PC-9 (cell line): ENCODE measurements at regions not wholly inside any gene's neighbourhood (a gene's known extent, or its start where the extent isn't known, plus 50 kb on each side); places are given as distances from the start of the nearest gene placed in this dataset.
"Not testable (repeated sequence)": the region's sequence is repeated elsewhere in the genome, so short reads cannot be mapped to it uniquely, and the experiment has no call there.

ENCODE experiments used
- BruUV-seq: library from RNA; stranded (reverse); fragments of 400-500 nt; replicated peaks from 2 replicates; lab custom pipeline; 2021; lab: Mats Ljungman, UMichigan
- CTCF ChIA-PET: fragments of 300-600 bp; sonication (Branson Sonifier 250); formaldehyde crosslinking; loops from one replicate; lab custom pipeline; 2022; ENCODE audit warnings: antibody characterized with exemption; lab: Charles Lee
- POLR2A ChIA-PET: fragments of 300-600 bp; sonication (Branson Sonifier 250); formaldehyde crosslinking; loops from one replicate; lab custom pipeline; 2022; ENCODE audit warnings: antibody characterized with exemption; ENCODE audit not compliant: unreplicated experiment; lab: Charles Lee
- DNase-seq, 2 experiments: peaks; one replicate each; pipeline versions ENCODE4 v3.0.0 to v3.0.0-alpha.2; 2015 to 2022; ENCODE audit warnings: mixed read lengths in 1 of 2
- H2AFZ ChIP-seq: fragments of 200-600 bp; sonication (generic); 2 replicates; pipeline ENCODE4 v1.8.1; 2017; ENCODE audit warnings: antibody characterized with exemption
- H3F3A ChIP-seq: fragments of 200-600 bp; sonication (generic); 2 replicates; pipeline ENCODE4 v1.8.1; 2017; ENCODE audit warnings: antibody characterized with exemption, mild to moderate bottlenecking, low read depth; ENCODE audit not compliant: insufficient read depth
- H3K27ac ChIP-seq: fragments of 200-600 bp; sonication (generic); 2 replicates; pipeline ENCODE4 v1.6.1; 2016; ENCODE audit warnings: mixed run types
- H3K27me3 ChIP-seq: fragments of 200-600 bp; sonication (generic); 2 replicates; pipeline ENCODE4 v1.6.1; 2016; ENCODE audit warnings: low read depth, mixed run types; ENCODE audit not compliant: insufficient read depth
- H3K36me3 ChIP-seq: fragments of 200-600 bp; sonication (generic); 2 replicates; pipeline ENCODE4 v1.6.1; 2016; ENCODE audit warnings: low read depth, mixed run types
- H3K4me1 ChIP-seq: fragments of 200-600 bp; sonication (generic); replicated peaks from 2 replicates; pipeline ENCODE4 v1.6.1; 2016; ENCODE audit warnings: mixed run types; ENCODE audit not compliant: insufficient read depth
- H3K4me2 ChIP-seq: fragments of 200-600 bp; sonication (generic); 2 replicates; pipeline ENCODE4 v1.6.1; 2017; ENCODE audit warnings: mixed run types
- H3K4me3 ChIP-seq: fragments of 200-600 bp; sonication (generic); 2 replicates; pipeline ENCODE4 v1.6.1; 2016; ENCODE audit warnings: mixed run types
- H3K79me2 ChIP-seq: fragments of 200-600 bp; sonication (generic); 2 replicates; pipeline ENCODE4 v1.6.1; 2017; ENCODE audit warnings: low read depth, mixed run types
- H3K9me2 ChIP-seq: fragments of 200-600 bp; sonication (generic); 2 replicates; pipeline ENCODE4 v1.8.1; 2017; ENCODE audit warnings: mild to moderate bottlenecking; ENCODE audit not compliant: insufficient read depth
- H3K9me3 ChIP-seq: fragments of 200-600 bp; sonication (generic); 2 replicates; pipeline ENCODE4 v1.8.1; 2016; ENCODE audit warnings: low read depth; ENCODE audit not compliant: insufficient read depth
- H4K20me1 ChIP-seq: fragments of 200-600 bp; sonication (generic); 2 replicates; pipeline ENCODE4 v1.8.1; 2017; ENCODE audit not compliant: insufficient read depth
- EZH2 ChIP-seq: fragments of 200-600 bp; sonication (generic); IDR thresholded peaks from 2 replicates; pipeline ENCODE4 v1.8.0; 2017; ENCODE audit warnings: antibody characterized with exemption, low read depth
- intact Hi-C: fragments of 100-400 bp; cut with micrococcal nuclease; formaldehyde crosslinking; loops from one replicate; pipeline ENCODE4 v1.10.0; 2022; ENCODE audit not compliant: unreplicated experiment
- TF ChIP-seq, protein P1 (sequence below): fragments of 200-600 bp; sonication (generic); conservative IDR thresholded peaks from 2 replicates; pipeline ENCODE4 v1.6.1; 2017; ENCODE audit warnings: mixed run types, antibody characterized with exemption, mild to moderate bottlenecking, moderate library complexity

GRCh38 chr3:18179521-18179920, 245.6 kb downstream of the SATB1 start:
- BruUV-seq = no TSS peak
- H3K9me2 ChIP-seq = no peaks in the 10 kb centered on the region; the same call in 1 of the 2 replicates
- H3F3A ChIP-seq = no peaks in the 10 kb centered on the region; the same call in 1 of the 2 replicates
- peaks cover 29% of the 10 kb centered on the region for H3K9me3 ChIP-seq
- POLR2A ChIA-PET = no interaction called here
- peaks cover 12% of the 10 kb centered on the region; the same call in 1 of the 2 replicates for H3K4me1 ChIP-seq
- no peak for TF ChIP-seq EZH2
- TF ChIP-seq, protein P1, sequence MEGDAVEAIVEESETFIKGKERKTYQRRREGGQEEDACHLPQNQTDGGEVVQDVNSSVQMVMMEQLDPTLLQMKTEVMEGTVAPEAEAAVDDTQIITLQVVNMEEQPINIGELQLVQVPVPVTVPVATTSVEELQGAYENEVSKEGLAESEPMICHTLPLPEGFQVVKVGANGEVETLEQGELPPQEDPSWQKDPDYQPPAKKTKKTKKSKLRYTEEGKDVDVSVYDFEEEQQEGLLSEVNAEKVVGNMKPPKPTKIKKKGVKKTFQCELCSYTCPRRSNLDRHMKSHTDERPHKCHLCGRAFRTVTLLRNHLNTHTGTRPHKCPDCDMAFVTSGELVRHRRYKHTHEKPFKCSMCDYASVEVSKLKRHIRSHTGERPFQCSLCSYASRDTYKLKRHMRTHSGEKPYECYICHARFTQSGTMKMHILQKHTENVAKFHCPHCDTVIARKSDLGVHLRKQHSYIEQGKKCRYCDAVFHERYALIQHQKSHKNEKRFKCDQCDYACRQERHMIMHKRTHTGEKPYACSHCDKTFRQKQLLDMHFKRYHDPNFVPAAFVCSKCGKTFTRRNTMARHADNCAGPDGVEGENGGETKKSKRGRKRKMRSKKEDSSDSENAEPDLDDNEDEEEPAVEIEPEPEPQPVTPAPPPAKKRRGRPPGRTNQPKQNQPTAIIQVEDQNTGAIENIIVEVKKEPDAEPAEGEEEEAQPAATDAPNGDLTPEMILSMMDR = no peak
- CTCF ChIA-PET = no interaction called here
- no peaks in the 10 kb centered on the region for H3K79me2 ChIP-seq
- no peaks in the 10 kb centered on the region for H3K36me3 ChIP-seq
- no peak for DNase-seq
- H3K27me3 ChIP-seq = no peaks in the 10 kb centered on the region
- H4K20me1 ChIP-seq = no peaks in the 10 kb centered on the region
- H3K4me3 ChIP-seq = no peak overlapping the region
- intact Hi-C loops = no loop called here
- no peak overlapping the region for H3K27ac ChIP-seq
- no peak overlapping the region for H3K4me2 ChIP-seq
- 0 out of 2 replicates have a peak overlapping the region, but pooled peaks have one; percentile 37 for H2AFZ ChIP-seq

GRCh38 chr3:18177271-18177670, 247.9 kb downstream of the SATB1 start:
- POLR2A ChIA-PET = no interaction called here

DNA sequence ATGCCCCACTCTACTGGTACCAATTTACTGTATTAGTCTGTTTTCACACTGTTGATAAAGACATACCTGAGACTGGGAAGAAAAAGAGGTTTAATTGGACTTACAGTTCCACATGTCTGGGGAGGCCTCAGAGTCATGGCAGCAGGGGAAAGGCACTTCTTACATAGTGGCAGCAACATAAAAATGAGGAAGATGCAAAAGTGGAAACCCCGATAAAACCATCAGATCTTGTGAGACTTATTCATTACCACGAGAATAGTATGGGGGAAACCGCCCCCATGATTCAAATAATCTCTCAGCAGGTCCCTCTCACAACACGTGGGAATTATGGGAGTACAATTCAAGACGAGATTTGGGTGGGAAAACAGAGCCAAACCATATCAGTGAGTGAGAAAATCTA, 251.2 kb downstream of the SATB1 start:
- H3K4me3 ChIP-seq, H4K20me1 ChIP-seq, intact Hi-C loops, DNase-seq, H3K36me3 ChIP-seq, H3F3A ChIP-seq, H3K27ac ChIP-seq, H3K4me2 ChIP-seq, POLR2A ChIA-PET, H3K27me3 ChIP-seq, H3K79me2 ChIP-seq, BruUV-seq, H3K9me2 ChIP-seq, CTCF ChIA-PET: not testable (repeated sequence)
- H3K9me3 ChIP-seq = peaks cover 21% of the 10 kb centered on the region
- H3K4me1 ChIP-seq = peaks cover 12% of the 10 kb centered on the region; the same call in 1 of the 2 replicates
- H2AFZ ChIP-seq = peak overlapping the region; percentile 46; the same call in 1 of the 2 replicates

More at GRCh38 chr3:18177271-18177670, 247.9 kb downstream of the SATB1 start:
- H3K27me3 ChIP-seq = no peaks in the 10 kb centered on the region
- H3K79me2 ChIP-seq = no peaks in the 10 kb centered on the region
- H3K36me3 ChIP-seq = no peaks in the 10 kb centered on the region
- H4K20me1 ChIP-seq = no peaks in the 10 kb centered on the region
- no peak for TF ChIP-seq EZH2
- TF ChIP-seq, protein P1 = no peak
- CTCF ChIA-PET = no interaction called here
- peak overlapping the region; percentile 24; the same call in 1 of the 2 replicates for H3K4me2 ChIP-seq
- no peak overlapping the region for H3K4me3 ChIP-seq
- BruUV-seq = no TSS peak
- no peaks in the 10 kb centered on the region; the same call in 1 of the 2 replicates for H3K9me2 ChIP-seq
- H3K9me3 ChIP-seq = peaks cover 23% of the 10 kb centered on the region
- H3K27ac ChIP-seq = no peak overlapping the region
- H3K4me1 ChIP-seq = peaks cover 12% of the 10 kb centered on the region; the same call in 1 of the 2 replicates
- DNase-seq = peak; percentile 41 to 52
- no peak overlapping the region for H2AFZ ChIP-seq
- H3F3A ChIP-seq = no peaks in the 10 kb centered on the region; the same call in 1 of the 2 replicates
- intact Hi-C loops = no loop called here

- no peaks in the 10 kb centered on the region for H3K27me3 ChIP-seq
- H4K20me1 ChIP-seq = no peaks in the 10 kb centered on the region
- no peak overlapping the region for H3K27ac ChIP-seq
- H3K4me3 ChIP-seq = no peak overlapping the region
- H3K79me2 ChIP-seq = no peaks in the 10 kb centered on the region
- 0 out of 2 replicates have a peak, but pooled peaks cover 4% of the 10 kb centered on the region for H3K4me1 ChIP-seq
- no peaks in the 10 kb centered on the region for H3K36me3 ChIP-seq
- TF ChIP-seq EZH2 = no peak
- TF ChIP-seq, protein P1 = no peak
- H3K9me2 ChIP-seq = no peaks in the 10 kb centered on the region
- H3K4me2 ChIP-seq = no peak overlapping the region
- ChIA-PET CTCF (no interaction called here), POLR2A (no interaction called here)
- no peaks in the 10 kb centered on the region for H3F3A ChIP-seq
- no peak overlapping the region for H2AFZ ChIP-seq
- no TSS peak for BruUV-seq
- intact Hi-C loops = no loop called here
- no peak for DNase-seq
- H3K9me3 ChIP-seq = no peaks in the 10 kb centered on the region; the same call in 1 of the 2 replicates
Observed at GRCh38 chr3:18159681-18160080, 265.5 kb downstream of the SATB1 start.
